NK-92 treated with Interleukin-12 subunit alpha and Interleukin-12 subunit beta, amount 100 ng/mL, for 24 hours (cell line): ENCODE measurements at regions not wholly inside any gene's neighbourhood (a gene's known extent, or its start where the extent isn't known, plus 50 kb on each side); places are given as distances from the start of the nearest gene placed in this dataset.
"Not testable (repeated sequence)": the region's sequence is repeated elsewhere in the genome, so short reads cannot be mapped to it uniquely, and the experiment has no call there.

ENCODE experiments used
- DNase-seq: peaks from one replicate; lab custom pipeline; 2025; lab: John Stamatoyannopoulos, UW

GRCh38 chrX:45497290-45497689, 296.6 kb upstream of the DIPK2B start:
- DNase-seq = no peak

- DNase-seq = no peak
Observed at GRCh38 chrX:45485719-45486118, 285.0 kb upstream of the DIPK2B start.

DNA sequence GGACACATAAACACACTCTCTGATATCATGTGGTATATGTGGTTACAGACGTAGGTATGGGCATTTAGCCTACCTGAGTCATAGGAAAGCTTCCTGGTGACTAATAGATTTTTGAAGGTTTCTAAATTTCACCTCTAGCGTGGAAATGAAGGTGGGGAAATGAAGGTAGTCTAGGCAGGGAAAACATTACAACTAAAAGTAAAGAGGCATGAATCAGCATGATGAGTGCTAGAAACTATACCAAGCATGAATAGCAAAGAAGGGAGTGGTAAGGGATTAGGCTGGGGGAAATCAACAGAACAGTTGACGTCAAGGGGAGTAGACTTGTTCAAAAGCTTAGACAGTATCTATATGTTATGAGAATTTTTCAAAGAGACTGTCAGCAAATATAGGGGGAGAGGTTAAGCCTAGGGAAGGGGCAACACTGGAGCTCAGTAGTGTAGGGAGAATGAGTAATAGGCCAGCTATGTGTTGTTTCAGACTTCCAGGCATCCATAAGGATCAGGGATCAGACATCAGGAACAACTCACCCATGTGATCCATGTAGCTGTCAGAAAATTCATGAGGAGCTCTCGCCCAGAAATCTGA, 279.3 kb upstream of the DIPK2B start:
- no peak for DNase-seq

GRCh38 chrX:45479196-45479834, 278.6 kb upstream of the DIPK2B start:
- DNase-seq = no peak

GRCh38 chrX:45472968-45473367, 272.3 kb upstream of the DIPK2B start:
- no peak for DNase-seq

DNA sequence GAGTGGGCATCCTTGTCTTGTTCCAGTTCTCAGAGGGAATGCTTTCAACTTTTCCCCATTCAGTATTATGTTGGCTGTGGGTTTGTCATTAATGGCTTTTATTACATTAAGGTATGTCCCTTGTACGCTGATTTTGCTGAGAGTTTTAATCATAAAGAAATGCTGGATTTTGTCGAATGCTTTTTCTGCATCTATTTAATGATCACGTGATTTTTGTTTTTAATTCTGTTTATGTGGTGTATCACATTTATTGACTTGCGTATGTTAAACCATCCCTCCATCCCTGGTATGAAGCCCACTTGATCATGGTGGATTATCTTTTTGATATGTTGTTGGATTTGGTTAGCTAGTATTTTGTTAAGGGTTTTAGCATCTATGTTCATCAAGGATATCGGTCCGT, 266.9 kb upstream of the DIPK2B start:
- not testable (repeated sequence) for DNase-seq

- not testable (repeated sequence) for DNase-seq
Observed at GRCh38 chrX:45455732-45456131, 255.1 kb upstream of the DIPK2B start.

- DNase-seq = no peak
Observed at GRCh38 chrX:45454290-45454689, 253.6 kb upstream of the DIPK2B start.

DNA sequence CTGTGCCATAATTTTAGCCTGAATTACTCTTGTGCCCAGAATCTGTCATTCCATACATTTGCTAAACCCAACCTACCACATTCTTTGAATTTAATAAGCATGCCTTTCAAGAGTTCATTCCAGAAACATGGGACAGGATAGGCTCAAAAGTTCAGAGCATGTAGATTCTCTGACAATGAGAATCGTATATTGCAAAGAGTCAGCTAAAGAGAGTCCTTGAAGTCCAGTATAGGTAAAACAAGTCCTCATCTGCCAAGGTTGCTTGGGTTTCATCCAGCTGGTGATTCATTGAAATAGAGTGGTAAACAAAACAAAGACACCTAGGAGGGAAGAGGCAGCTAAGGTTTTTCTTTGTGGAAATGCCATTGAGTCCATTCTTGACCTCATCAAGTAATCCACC, 249.3 kb upstream of the DIPK2B start:
- DNase-seq = no peak

- DNase-seq = no peak
Observed at GRCh38 chrX:45447995-45448394, 247.3 kb upstream of the DIPK2B start.

DNA sequence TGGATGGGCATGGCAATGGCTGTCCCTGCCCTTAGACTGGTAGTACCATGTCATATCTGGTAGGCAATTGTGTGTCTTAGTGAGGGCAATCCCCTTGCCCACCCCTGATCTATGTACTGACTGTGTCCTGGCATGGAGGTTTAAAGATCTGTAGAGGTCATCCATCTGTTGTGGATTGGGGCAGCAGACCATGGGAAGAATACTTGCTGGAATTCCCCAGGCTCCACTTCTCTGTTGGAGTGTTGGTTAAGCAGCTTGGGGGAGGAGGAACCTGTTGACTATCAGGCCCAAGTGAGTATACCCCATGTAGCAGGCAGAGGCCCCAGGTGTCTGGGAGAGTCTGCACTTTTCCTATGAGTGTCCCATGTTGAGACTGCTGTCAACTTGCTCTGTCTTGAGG, 246.7 kb upstream of the DIPK2B start:
- DNase-seq = no peak

GRCh38 chrX:45445745-45446412, 245.2 kb upstream of the DIPK2B start:
- no peak for DNase-seq

DNA sequence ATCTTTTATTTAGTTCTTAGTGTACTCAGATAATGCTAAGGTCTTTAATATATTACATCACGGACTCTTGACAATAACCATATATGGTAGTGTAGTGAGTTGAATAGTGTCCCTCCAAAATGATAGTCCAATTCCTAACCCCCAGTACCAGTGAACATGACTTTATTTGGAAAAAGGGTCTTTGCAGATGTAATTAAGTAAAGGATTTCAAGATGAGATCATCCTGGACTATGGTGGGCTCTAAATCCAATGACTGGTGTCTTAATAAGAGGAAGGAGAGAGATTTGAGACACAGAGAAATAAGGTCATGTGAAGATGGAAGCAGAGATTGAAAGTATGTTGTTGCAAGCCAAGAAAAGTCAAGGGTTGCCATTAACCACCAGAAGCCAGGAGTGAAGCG, 236.5 kb upstream of the DIPK2B start:
- no peak for DNase-seq

- DNase-seq = no peak
Observed at GRCh38 chrX:45435481-45435880, 234.8 kb upstream of the DIPK2B start.

- no peak for DNase-seq
Observed at GRCh38 chrX:45434231-45434630, 233.6 kb upstream of the DIPK2B start.

- no peak for DNase-seq
Observed at GRCh38 chrX:45428831-45429230, 228.2 kb upstream of the DIPK2B start.

GRCh38 chrX:45424326-45424725, 223.7 kb upstream of the DIPK2B start:
- DNase-seq = no peak

DNA sequence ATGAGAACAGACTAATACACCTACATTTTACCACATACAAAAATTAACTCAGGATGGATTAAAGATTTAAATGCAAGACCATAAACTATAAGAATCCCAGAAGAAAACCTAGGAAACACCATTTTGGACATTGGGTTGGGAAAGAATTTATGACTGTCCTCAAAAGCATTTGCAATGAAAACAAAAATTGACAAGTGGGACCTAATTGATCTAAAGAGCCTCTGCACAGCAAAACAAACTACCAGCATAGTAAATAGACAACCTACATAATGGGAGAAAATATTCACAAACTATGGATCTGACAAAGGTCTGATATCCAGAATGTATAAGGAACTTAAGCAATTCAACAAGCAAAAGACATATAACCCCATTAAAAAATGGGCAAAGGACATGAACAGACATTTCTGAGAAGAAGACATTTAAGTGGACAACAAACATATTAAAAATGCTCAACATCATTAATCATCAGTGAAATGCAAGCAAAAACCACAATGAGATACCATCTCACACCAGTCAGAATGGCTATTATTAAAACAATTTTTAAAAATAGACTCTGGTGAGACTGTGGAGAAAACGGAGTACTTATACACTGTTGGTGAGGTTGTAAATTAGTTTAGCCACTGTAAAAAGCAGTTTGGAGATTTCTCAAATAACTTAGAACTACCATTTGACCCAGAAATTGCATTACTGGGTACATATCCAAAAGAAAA, 221.7 kb upstream of the DIPK2B start:
- no peak for DNase-seq

DNA sequence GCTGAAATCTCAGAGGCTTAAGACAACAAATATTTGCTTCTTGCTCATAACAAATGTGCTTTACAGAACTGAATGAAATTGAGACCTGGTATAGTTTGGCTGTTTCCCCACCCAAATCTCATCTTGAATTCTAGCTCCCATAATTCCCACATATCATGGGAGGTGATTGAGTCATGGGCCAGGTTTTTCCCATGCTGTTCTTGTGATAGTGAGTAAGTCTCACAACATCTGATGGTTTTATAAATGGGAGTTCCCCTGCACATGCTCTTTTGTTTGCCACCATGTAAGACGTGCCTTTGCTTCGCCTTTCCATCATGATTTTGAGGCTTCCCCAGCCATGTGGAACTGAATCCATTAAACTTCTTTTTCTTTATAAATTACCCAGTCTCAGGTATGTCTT, 221.1 kb upstream of the DIPK2B start:
- no peak for DNase-seq

GRCh38 chrX:45404206-45404605, 203.5 kb upstream of the DIPK2B start:
- no peak for DNase-seq

DNA sequence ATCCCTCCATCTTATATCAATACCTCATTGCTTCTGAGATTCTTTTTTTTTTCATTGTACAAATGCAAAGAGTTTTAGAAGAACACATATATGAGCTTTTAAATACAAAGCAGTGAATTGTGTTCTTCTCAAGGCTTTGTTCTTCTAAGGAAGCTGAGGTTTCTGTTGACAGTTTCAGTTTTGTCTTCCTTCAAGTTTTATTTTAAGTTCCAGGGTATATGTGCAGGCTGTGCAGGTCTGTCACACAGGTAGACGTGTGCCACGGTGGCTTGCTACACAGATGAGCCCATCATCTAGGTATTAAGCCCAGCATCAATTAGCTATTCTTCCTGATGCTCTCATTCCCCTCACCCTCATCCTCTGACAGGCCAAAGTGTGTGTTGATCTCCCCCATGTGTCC, 201.2 kb upstream of the DIPK2B start:
- DNase-seq = no peak

DNA sequence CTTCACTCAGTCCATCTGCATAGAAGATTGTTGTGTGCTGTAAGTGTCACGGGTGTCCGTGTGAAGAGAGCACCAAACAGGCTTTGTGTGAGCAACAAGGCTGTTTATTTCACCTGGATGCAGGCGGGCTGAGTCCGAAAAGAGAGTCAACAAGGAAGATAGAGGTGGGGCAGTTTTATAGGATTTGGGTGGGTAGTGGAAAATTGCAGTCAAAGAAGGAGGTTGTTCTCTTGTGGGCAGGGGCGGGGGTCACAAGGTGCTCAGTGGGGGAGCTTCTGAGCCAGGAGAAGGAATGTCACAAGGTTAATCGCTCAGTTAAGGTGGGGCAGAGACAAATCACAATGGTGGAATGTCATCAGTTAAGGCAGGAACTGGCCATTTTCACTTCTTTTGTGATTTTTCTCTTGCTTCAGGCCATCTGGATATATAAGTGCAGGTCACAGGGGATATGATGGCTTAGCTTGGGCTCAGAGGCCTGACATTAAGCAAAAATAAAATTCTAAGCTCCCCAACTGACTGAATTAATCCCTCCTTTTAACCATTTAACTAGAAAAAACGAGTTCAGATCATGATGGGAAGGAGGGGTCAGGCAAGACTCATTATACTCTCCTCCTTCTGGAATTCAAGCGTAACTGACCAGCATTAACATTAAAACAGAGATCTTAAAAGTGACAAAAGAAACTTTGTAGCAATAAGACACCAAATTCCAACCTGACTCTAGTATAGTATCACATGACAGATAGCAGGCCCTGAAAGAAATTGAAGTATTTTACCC, 200.5 kb upstream of the DIPK2B start:
- DNase-seq = not testable (repeated sequence)
